H1 (cell line): ENCODE measurements at regions not wholly inside any gene's neighbourhood (a gene's known extent, or its start where the extent isn't known, plus 50 kb on each side); places are given as distances from the start of the nearest gene placed in this dataset.

Source experiments
- CTCF ChIA-PET: fragments of 300-600 bp; sonication (Branson Sonifier 250); formaldehyde crosslinking; loops from one replicate; lab custom pipeline; 2021; ENCODE audit not compliant: partially characterized antibody; lab: Charles Lee
- POLR2A ChIA-PET: fragments of 300-600 bp; sonication (Branson Sonifier 250); formaldehyde crosslinking; loops from one replicate; lab custom pipeline; 2021; ENCODE audit warnings: inconsistent platforms; ENCODE audit not compliant: partially characterized antibody; lab: Charles Lee
- DNase-seq, 2 experiments: peaks; one replicate each; pipeline versions ENCODE4 v3.0.0 to v3.0.0-alpha.2; 2010 to 2022; ENCODE audit warnings: low spot score in 2 of 2, low read depth in 1 of 2, mixed read lengths in 1 of 2
- FAIRE-seq: peaks from 2 replicates; lab custom pipeline; 2011; peaks lifted over from hg19 to GRCh38; lab: Jason Lieb, UNC
- H2AFZ ChIP-seq: 2 replicates; pipeline ENCODE4 v1.8.1; 2012; ENCODE audit warnings: low read length, inconsistent platforms
- H2AK5ac ChIP-seq: 2 replicates; pipeline ENCODE4 v1.6.1; 2013; ENCODE audit warnings: low read depth, low read length
- H2BK120ac ChIP-seq: replicated peaks from 2 replicates; pipeline ENCODE3; 2013; ENCODE audit warnings: low read depth, low read length, inconsistent platforms
- H2BK12ac ChIP-seq: 2 replicates; pipeline ENCODE4 v1.6.1; 2013; ENCODE audit warnings: low read depth, low read length
- H2BK15ac ChIP-seq: 2 replicates; pipeline ENCODE4 v1.6.1; 2013; ENCODE audit warnings: low read length
- H2BK20ac ChIP-seq: 2 replicates; pipeline ENCODE4 v1.6.1; 2013; ENCODE audit warnings: low read length
- H2BK5ac ChIP-seq: 2 replicates; pipeline ENCODE4 v1.6.1; 2013; ENCODE audit warnings: low read depth, low read length
- H3K14ac ChIP-seq: 2 replicates; pipeline ENCODE4 v1.6.1; 2013; ENCODE audit warnings: inconsistent platforms; ENCODE audit not compliant: insufficient read length
- H3K18ac ChIP-seq: 2 replicates; pipeline ENCODE4 v1.6.1; 2013; ENCODE audit warnings: low read length; ENCODE audit errors: extremely low read depth
- H3K23ac ChIP-seq: 2 replicates; pipeline ENCODE4 v1.6.1; 2013; ENCODE audit warnings: inconsistent platforms; ENCODE audit not compliant: insufficient read length
- H3K23me2 ChIP-seq: 2 replicates; pipeline ENCODE4 v1.6.1; 2013; ENCODE audit warnings: low read depth, low read length
- H3K27ac ChIP-seq: 2 replicates; pipeline ENCODE4 v1.6.1; 2011; ENCODE audit warnings: low read depth, low read length, inconsistent platforms
- H3K27me3 ChIP-seq, 4 experiments: replicated peaks in 1 of 4; 1 replicate in 1 of 4; 2 replicates in 3 of 4; pipeline versions ENCODE4 v1.6.1 to v1.8.1; 2011 to 2013; ENCODE audit warnings: low read length in 3 of 4, mild to moderate bottlenecking in 3 of 4, inconsistent platforms in 2 of 4, mixed read lengths in 2 of 4, moderate library complexity in 1 of 4; ENCODE audit not compliant: control insufficient read depth in 3 of 4, insufficient read depth in 3 of 4; ENCODE audit errors: extremely low read depth in 1 of 4
- H3K36me3 ChIP-seq, 4 experiments: 2 replicates each; pipeline versions ENCODE4 v1.6.1 to v1.8.1; 2011 to 2013; ENCODE audit warnings: mild to moderate bottlenecking in 4 of 4, low read length in 3 of 4, moderate library complexity in 2 of 4, control low read depth in 1 of 4, inconsistent platforms in 1 of 4; ENCODE audit not compliant: insufficient read depth in 4 of 4, control insufficient read depth in 2 of 4
- H3K4ac ChIP-seq: replicated peaks from 2 replicates; pipeline ENCODE3; 2013; ENCODE audit warnings: low read length, low read depth, mixed read lengths, inconsistent platforms; ENCODE audit not compliant: insufficient read length
- H3K4me1 ChIP-seq, 4 experiments: replicated peaks in 1 of 4; 1 replicate in 1 of 4; 2 replicates in 3 of 4; pipeline versions ENCODE4 v1.6.1 to v1.8.1; 2011 to 2013; ENCODE audit warnings: low read length in 3 of 4, inconsistent platforms in 2 of 4, mixed read lengths in 1 of 4; ENCODE audit not compliant: insufficient read depth in 4 of 4, control insufficient read depth in 3 of 4
- H3K4me2 ChIP-seq, 2 experiments: 2 replicates each; pipeline versions ENCODE4 v1.6.1 to v1.8.1; 2011 to 2013; ENCODE audit warnings: low read depth in 2 of 2, low read length in 2 of 2, control low read depth in 1 of 2, inconsistent platforms in 1 of 2, mild to moderate bottlenecking in 1 of 2; ENCODE audit not compliant: insufficient read depth in 1 of 2
- H3K4me3 ChIP-seq, 4 experiments: fragments of 200-600, 300-600 bp in 1 of 4; sonication (generic), shearing (Covaris generic), sonication (Bioruptor Twin) in 1 of 4; 2 replicates each; pipeline versions ENCODE4 v1.5.1 to v1.8.1; 2011 to 2016; ENCODE audit warnings: low read length in 4 of 4, low read depth in 3 of 4, control low read depth in 2 of 4, inconsistent platforms in 2 of 4, mild to moderate bottlenecking in 2 of 4, mixed read lengths in 1 of 4, moderate library complexity in 1 of 4; ENCODE audit not compliant: insufficient read depth in 2 of 4; ENCODE audit errors: extremely low read depth in 1 of 4
- H3K56ac ChIP-seq: replicated peaks from 2 replicates; pipeline ENCODE3; 2013; ENCODE audit warnings: low read depth, mild to moderate bottlenecking, mixed read lengths, low read length, inconsistent platforms; ENCODE audit not compliant: insufficient read length
- H3K79me1 ChIP-seq: 2 replicates; pipeline ENCODE4 v1.6.1; 2013; ENCODE audit warnings: low read depth, low read length, control low read depth
- H3K79me2 ChIP-seq, 2 experiments: 2 replicates each; pipeline versions ENCODE4 v1.6.1 to v1.8.1; 2012 to 2013; ENCODE audit warnings: low read length in 2 of 2, mild to moderate bottlenecking in 2 of 2, inconsistent platforms in 1 of 2; ENCODE audit not compliant: insufficient read depth in 2 of 2, control insufficient read depth in 1 of 2
- H3K9ac ChIP-seq, 4 experiments: replicated peaks in 1 of 4; 1 replicate in 1 of 4; 2 replicates in 3 of 4; pipeline versions ENCODE4 v1.6.1 to v1.8.1; 2011 to 2013; ENCODE audit warnings: low read depth in 3 of 4, low read length in 3 of 4, control low read depth in 2 of 4, mild to moderate bottlenecking in 2 of 4, moderate library complexity in 2 of 4, inconsistent platforms in 1 of 4; ENCODE audit errors: extremely low read depth in 1 of 4
- H3K9me3 ChIP-seq, 2 experiments: 2 replicates each; pipeline versions ENCODE4 v1.6.1 to v1.8.1; 2012 to 2013; ENCODE audit warnings: mild to moderate bottlenecking in 2 of 2, moderate library complexity in 2 of 2, control low read depth in 1 of 2, inconsistent platforms in 1 of 2, low read depth in 1 of 2, low read length in 1 of 2, mixed read lengths in 1 of 2; ENCODE audit not compliant: insufficient read depth in 2 of 2
- H4K20me1 ChIP-seq, 2 experiments: replicated peaks in 1 of 2; 2 replicates each; pipeline versions ENCODE3 to v1.8.1; 2011 to 2013; ENCODE audit warnings: inconsistent platforms in 2 of 2, low read length in 2 of 2, mild to moderate bottlenecking in 1 of 2; ENCODE audit not compliant: insufficient read depth in 2 of 2, control insufficient read depth in 1 of 2
- H4K5ac ChIP-seq: 2 replicates; pipeline ENCODE4 v1.6.1; 2013; ENCODE audit warnings: low read length, low read depth, mixed read lengths, inconsistent platforms; ENCODE audit not compliant: insufficient read length
- H4K8ac ChIP-seq: 2 replicates; pipeline ENCODE4 v1.8.0; 2013; ENCODE audit warnings: mild to moderate bottlenecking, moderate library complexity, low read length, inconsistent platforms; ENCODE audit not compliant: insufficient read depth; ENCODE audit errors: extremely low read depth
- H4K91ac ChIP-seq: replicated peaks from 2 replicates; pipeline ENCODE3; 2013; ENCODE audit warnings: low read length, mixed read lengths, inconsistent platforms; ENCODE audit not compliant: insufficient read length
- CTCF ChIP-seq, 3 experiments: IDR thresholded peaks; 1 replicate in 2 of 3; 2 replicates in 1 of 3; pipeline versions ENCODE4 v1.5.1 to v1.6.1; 2011; ENCODE audit warnings: low read length in 3 of 3, mild to moderate bottlenecking in 3 of 3, inconsistent platforms in 2 of 3, low read depth in 1 of 3, moderate library complexity in 1 of 3; ENCODE audit not compliant: insufficient read depth in 1 of 3; ENCODE audit errors: control extremely low read depth in 1 of 3
- KDM5A ChIP-seq: fragments of 200-600 bp; IDR thresholded peaks from 2 replicates; pipeline ENCODE4 v1.7.1; 2012; ENCODE audit warnings: mild to moderate bottlenecking, low read length, inconsistent platforms, mixed read lengths
- POLR2AphosphoS5 ChIP-seq: IDR thresholded peaks from 2 replicates; pipeline ENCODE4 v1.6.1; 2011; ENCODE audit warnings: low read depth, low read length
- RAD21 ChIP-seq, 2 experiments: IDR thresholded peaks in 1 of 2; conservative IDR thresholded peaks in 1 of 2; 2 replicates each; pipeline ENCODE4 v1.6.1; 2011; ENCODE audit warnings: low read depth in 2 of 2, low read length in 2 of 2, improper control_type of control experiment in 1 of 2, inconsistent platforms in 1 of 2, mild to moderate bottlenecking in 1 of 2, moderate library complexity in 1 of 2
- RNF2 ChIP-seq: fragments of 200-900, 300-1000 bp; sonication (generic); IDR thresholded peaks from 2 replicates; pipeline ENCODE4 v1.7.1; 2016; ENCODE audit warnings: borderline replicate concordance, low read depth, mild to moderate bottlenecking, antibody characterized with exemption, low read length; ENCODE audit not compliant: poor library complexity, severe bottlenecking; ENCODE audit errors: missing control alignments
- SP4 ChIP-seq: IDR thresholded peaks from 2 replicates; pipeline ENCODE4 v1.6.1; 2012; ENCODE audit warnings: low read length, inconsistent platforms
- TAF7 ChIP-seq: optimal IDR thresholded peaks from 2 replicates; pipeline ENCODE3; 2011; ENCODE audit warnings: low read depth, mild to moderate bottlenecking, inconsistent platforms, low read length, moderate library complexity, borderline replicate concordance
- YY1 ChIP-seq: IDR thresholded peaks from 2 replicates; pipeline ENCODE4 v1.6.1; 2011; ENCODE audit warnings: low read depth, mild to moderate bottlenecking, low read length
- WGBS, 2 experiments: shearing (Covaris generic) in 1 of 2; methylation state at CpG; one replicate each; pipeline versions ENCODE4 v1.1.6 to v1.1.7; 2013 to 2015; ENCODE audit warnings: low lambda C conversion rate in 2 of 2, mixed read lengths in 2 of 2, inconsistent platforms in 1 of 2, low coverage in 1 of 2, missing lambda C conversion rate in 1 of 2; ENCODE audit not compliant: insufficient replicate concordance in 2 of 2, insufficient coverage in 1 of 2, insufficient read length in 1 of 2; ENCODE audit errors: extremely low coverage in 1 of 2, missing lambda C conversion rate in 1 of 2; 5-methylcytosine and 5-hydroxymethylcytosine counted together

- TF ChIP-seq CTCF (IDR thresholded peaks at IDR 0.05; ENCODE audit: control extremely low read depth in 1 of 3, insufficient read depth in 1 of 3, low read depth in 1 of 3, low read length in 3 of 3) (no peak), POLR2AphosphoS5 (no peak), RAD21 (IDR thresholded peaks at IDR 0.05 in 1 of 2, conservative IDR thresholded peaks at IDR 0.05 in 1 of 2; ENCODE audit: low read depth in 2 of 2, low read length in 2 of 2) (no peak), TAF7 (no peak), KDM5A (no peak), YY1 (no peak), RNF2 (no peak), SP4 (no peak)
- Histone ChIP-seq H3K79me1 (no peaks in the 10 kb centered on the region), H3K4me1 (peaks cover 0 to 22% (median 8%) of the 10 kb centered on the region in 4 experiments; a peak in 4 of 7 replicates), H3K27me3 (peaks cover 18 to 60% (median 46%) of the 10 kb centered on the region in 4 experiments), H4K5ac (no peak overlapping the region), H3K18ac (no peak overlapping the region), H4K91ac (no peak overlapping the region), H3K23ac (no peak overlapping the region), H3K79me2 (no peaks in the 10 kb centered on the region), H2BK20ac (no peak overlapping the region), H3K9me3 (peaks cover 0 to 8% of the 10 kb centered on the region in 2 experiments; a peak in 1 of 4 replicates), H3K23me2 (no peaks in the 10 kb centered on the region), H2AFZ (no peak overlapping the region), H3K4ac (no peak overlapping the region), H2BK12ac (no peak overlapping the region), H3K56ac (no peak overlapping the region), H2AK5ac (no peak overlapping the region), H2BK120ac (no peak overlapping the region), H3K14ac (no peak overlapping the region), H3K27ac (no peak overlapping the region), H3K4me3 (no peak overlapping the region), H3K36me3 (peaks cover 0 to 3% (median 0%) of the 10 kb centered on the region in 4 experiments; a peak in 1 of 8 replicates), H3K9ac (no peak overlapping the region), H4K20me1 (no peaks in the 10 kb centered on the region), H2BK5ac (no peak overlapping the region), H2BK15ac (no peak overlapping the region), H3K4me2 (no peak overlapping the region), H4K8ac (no peak overlapping the region)
- 83% methylated on average over 1 of the region's 1 CpG; no CpG with 5 or more reads in 1 of the 2 experiments for WGBS, 2 experiments
- no peak for FAIRE-seq
- CTCF ChIA-PET = interaction anchor here (0.9 kb wide), 1 partner anchor 58 kb away, joined by 3 read pairs; no protein-coding TSS in a partner anchor
- DNase-seq = no peak
- POLR2A ChIA-PET = no interaction called here
These were observed 66.7 kb upstream of the SAMD5 start for GRCh38 chr6:147441751-147442150.
